ENCODE measurements at regions not wholly inside any gene's neighbourhood (a gene's known extent, or its start where the extent isn't known, plus 50 kb on each side); places are given as distances from the start of the nearest gene placed in this dataset.
"Not testable (repeated sequence)": the region's sequence is repeated elsewhere in the genome, so short reads cannot be mapped to it uniquely, and the experiment has no call there.

GRCh38 chrX:3479026-3479425 is 132.6 kb upstream of the MXRA5 start:
- Histone ChIP-seq H3K27me3 (ENCODE audit: insufficient read depth, low read length) (no peaks in the 10 kb centered on the region), H3K4me1 (ENCODE audit: insufficient read depth, low read length) (no peaks in the 10 kb centered on the region), H3K36me3 (ENCODE audit: insufficient read depth, low read length) (no peaks in the 10 kb centered on the region), H3K9me3 (ENCODE audit: control insufficient read depth in 1 of 2, low read length in 2 of 2) (no peaks in the 10 kb centered on the region), H3K4me3 (ENCODE audit: low read length in 2 of 2) (no peak overlapping the region), H3K27ac (ENCODE audit: low read depth, low read length) (no peak overlapping the region)
- POLR2A ChIA-PET (ENCODE audit: partially characterized antibody): no interaction called here
- Mint-ChIP-seq H3K4me3 (no peak overlapping the region), H3K27me3 (peaks cover 1 to 2% of the 10 kb centered on the region in 2 donors), H3K9me3 (peaks cover 0 to 14% (median 6%) of the 10 kb centered on the region in 8 donors), H3K27ac (no peak overlapping the region), H3K36me3 (no peaks in the 10 kb centered on the region), H3K4me1 (no peaks in the 10 kb centered on the region)
- no peak for DNase-seq
- CTCF ChIA-PET (ENCODE audit: partially characterized antibody): no interaction called here
- intact Hi-C loops (cut with micrococcal nuclease): no loop called here

- Histone ChIP-seq H3K4me1 (ENCODE audit: insufficient read depth, low read length) (no peaks in the 10 kb centered on the region), H3K27me3 (ENCODE audit: insufficient read depth, low read length) (no peaks in the 10 kb centered on the region), H3K9me3 (ENCODE audit: control insufficient read depth in 1 of 2, low read length in 2 of 2) (no peaks in the 10 kb centered on the region), H3K4me3 (ENCODE audit: low read length in 2 of 2) (no peak overlapping the region), H3K27ac (ENCODE audit: low read depth, low read length) (no peak overlapping the region), H3K36me3 (ENCODE audit: insufficient read depth, low read length) (no peaks in the 10 kb centered on the region)
- DNase-seq: no peak
- Mint-ChIP-seq H3K4me1 (no peaks in the 10 kb centered on the region), H3K4me3 (no peak overlapping the region), H3K27me3 (peaks cover 1 to 2% of the 10 kb centered on the region in 2 donors), H3K27ac (no peak overlapping the region), H3K9me3 (peaks cover 0 to 14% (median 7%) of the 10 kb centered on the region in 8 donors), H3K36me3 (no peaks in the 10 kb centered on the region)
- ChIA-PET CTCF (ENCODE audit: partially characterized antibody) (no interaction called here), POLR2A (ENCODE audit: partially characterized antibody) (no interaction called here)
- intact Hi-C loops (cut with micrococcal nuclease): no loop called here
Measured at GRCh38 chrX:3476973-3477372, 130.5 kb upstream of the MXRA5 start.

GRCh38 chrX:3470211-3470679 is 123.8 kb upstream of the MXRA5 start:
- H3K36me3 ChIP-seq (ENCODE audit: insufficient read depth, low read length); H3K27ac ChIP-seq (ENCODE audit: low read depth, low read length); POLR2A ChIA-PET (ENCODE audit: partially characterized antibody); CTCF ChIA-PET (ENCODE audit: partially characterized antibody); H3K4me1 Mint-ChIP-seq; H3K4me1 ChIP-seq (ENCODE audit: insufficient read depth, low read length); DNase-seq; H3K4me3 Mint-ChIP-seq; H3K36me3 Mint-ChIP-seq; H3K27me3 ChIP-seq (ENCODE audit: insufficient read depth, low read length); H3K27me3 Mint-ChIP-seq; H3K27ac Mint-ChIP-seq; H3K9me3 ChIP-seq (ENCODE audit: control insufficient read depth in 1 of 2, low read length in 2 of 2); H3K4me3 ChIP-seq (ENCODE audit: low read length in 2 of 2); H3K9me3 Mint-ChIP-seq; intact Hi-C loops (cut with micrococcal nuclease): not testable (repeated sequence)

DNA sequence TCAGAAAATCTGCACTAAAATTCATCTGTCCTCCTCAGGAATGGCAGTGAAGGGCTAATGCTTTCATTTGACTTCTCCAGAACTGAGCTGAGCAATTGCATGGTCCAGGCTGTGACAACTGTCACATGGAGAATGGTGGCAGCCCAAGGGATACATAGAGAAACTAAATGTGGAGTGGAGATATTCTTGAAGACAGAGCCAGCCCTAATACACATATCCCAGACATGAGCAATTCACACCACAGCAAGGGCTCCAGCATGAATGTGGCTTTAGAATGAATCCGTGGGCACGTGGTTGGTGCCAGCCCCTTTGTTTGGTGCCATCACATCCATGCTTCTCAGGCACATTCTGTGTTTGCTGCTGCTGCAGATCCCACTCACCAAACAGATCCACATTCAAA is 121.6 kb upstream of the MXRA5 start:
- no peak for DNase-seq
- no peaks in the 10 kb centered on the region for H3K4me1 Mint-ChIP-seq
- no peak overlapping the region for H3K27ac Mint-ChIP-seq
- Histone ChIP-seq H3K4me1 (ENCODE audit: insufficient read depth, low read length) (no peaks in the 10 kb centered on the region), H3K9me3 (ENCODE audit: control insufficient read depth in 1 of 2, low read length in 2 of 2) (no peaks in the 10 kb centered on the region), H3K4me3 (ENCODE audit: low read length in 2 of 2) (no peak overlapping the region), H3K27me3 (ENCODE audit: insufficient read depth, low read length) (no peaks in the 10 kb centered on the region), H3K36me3 (ENCODE audit: insufficient read depth, low read length) (no peaks in the 10 kb centered on the region), H3K27ac (ENCODE audit: low read depth, low read length) (no peak overlapping the region)
- intact Hi-C loops (cut with micrococcal nuclease): no loop called here
- H3K4me3 Mint-ChIP-seq: no peak overlapping the region
- CTCF ChIA-PET (ENCODE audit: partially characterized antibody): no interaction called here
- no peaks in the 10 kb centered on the region for H3K36me3 Mint-ChIP-seq
- no peaks in the 10 kb centered on the region for H3K27me3 Mint-ChIP-seq
- POLR2A ChIA-PET (ENCODE audit: partially characterized antibody): no interaction called here
- peaks cover 0 to 5% (median 0%) of the 10 kb centered on the region in 8 donors for H3K9me3 Mint-ChIP-seq

DNA sequence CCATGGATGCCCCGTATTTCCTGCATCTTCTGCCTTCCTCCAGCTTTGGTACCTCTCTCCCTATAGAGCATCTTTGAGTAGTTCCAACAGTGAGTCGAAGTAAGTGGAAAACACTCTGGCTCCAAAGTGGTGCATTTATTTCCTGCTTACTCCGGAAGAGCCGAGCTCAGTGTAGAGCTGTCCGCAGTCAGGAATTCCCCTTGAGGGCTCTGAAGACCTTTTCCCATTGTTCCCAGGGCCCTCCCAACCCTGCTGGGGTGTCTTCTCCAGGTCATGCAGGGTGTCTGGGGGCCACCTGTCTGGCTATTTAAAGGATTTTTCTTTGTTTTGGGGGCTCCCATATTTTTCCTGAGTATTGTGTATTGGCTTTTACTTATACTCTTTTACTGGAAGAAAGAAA is 118.6 kb upstream of the MXRA5 start:
- Mint-ChIP-seq H3K4me1 (no peaks in the 10 kb centered on the region), H3K36me3 (no peaks in the 10 kb centered on the region), H3K4me3 (no peak overlapping the region), H3K27ac (no peak overlapping the region), H3K27me3 (peaks cover 0 to 1% of the 10 kb centered on the region in 2 donors), H3K9me3 (peaks cover 0 to 5% (median 0%) of the 10 kb centered on the region in 8 donors)
- intact Hi-C loops (cut with micrococcal nuclease): no loop called here
- CTCF ChIA-PET (ENCODE audit: partially characterized antibody): no interaction called here
- Histone ChIP-seq H3K27ac (ENCODE audit: low read depth, low read length) (no peak overlapping the region), H3K9me3 (ENCODE audit: control insufficient read depth in 1 of 2, low read length in 2 of 2) (no peaks in the 10 kb centered on the region), H3K4me3 (ENCODE audit: low read length in 2 of 2) (no peak overlapping the region), H3K36me3 (ENCODE audit: insufficient read depth, low read length) (no peaks in the 10 kb centered on the region), H3K4me1 (ENCODE audit: insufficient read depth, low read length) (no peaks in the 10 kb centered on the region), H3K27me3 (ENCODE audit: insufficient read depth, low read length) (no peaks in the 10 kb centered on the region)
- no peak for DNase-seq
- POLR2A ChIA-PET (ENCODE audit: partially characterized antibody): no interaction called here

DNA sequence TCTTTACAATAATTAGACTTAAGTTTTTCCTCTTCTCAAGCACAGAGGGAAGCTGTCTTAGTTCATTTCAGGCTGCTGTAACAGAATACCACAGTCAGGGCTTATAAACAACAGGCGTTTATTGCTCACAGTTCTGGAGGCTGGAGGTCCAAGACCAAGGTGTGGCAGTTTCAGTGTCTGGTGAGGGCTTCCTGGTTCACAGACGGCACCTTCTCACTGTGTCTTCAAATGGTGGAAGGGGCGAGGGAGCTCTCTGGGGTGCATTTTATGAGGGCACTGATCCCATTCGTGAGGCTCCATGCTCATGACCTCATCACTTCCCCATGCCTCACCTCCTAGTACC is 115.7 kb upstream of the MXRA5 start:
- no peak overlapping the region for H3K27ac Mint-ChIP-seq
- no peaks in the 10 kb centered on the region for H3K4me1 Mint-ChIP-seq
- Histone ChIP-seq H3K27me3 (ENCODE audit: insufficient read depth, low read length) (no peaks in the 10 kb centered on the region), H3K4me3 (ENCODE audit: low read length in 2 of 2) (no peak overlapping the region), H3K27ac (ENCODE audit: low read depth, low read length) (no peak overlapping the region), H3K36me3 (ENCODE audit: insufficient read depth, low read length) (no peaks in the 10 kb centered on the region), H3K9me3 (ENCODE audit: control insufficient read depth in 1 of 2, low read length in 2 of 2) (no peaks in the 10 kb centered on the region), H3K4me1 (ENCODE audit: insufficient read depth, low read length) (no peaks in the 10 kb centered on the region)
- intact Hi-C loops (cut with micrococcal nuclease): no loop called here
- no peaks in the 10 kb centered on the region for H3K36me3 Mint-ChIP-seq
- ChIA-PET CTCF (ENCODE audit: partially characterized antibody) (no interaction called here), POLR2A (ENCODE audit: partially characterized antibody) (no interaction called here)
- H3K27me3 Mint-ChIP-seq: peaks cover 0 to 1% of the 10 kb centered on the region in 2 donors
- H3K9me3 Mint-ChIP-seq: peaks cover 0 to 6% (median 0%) of the 10 kb centered on the region in 8 donors
- no peak overlapping the region for H3K4me3 Mint-ChIP-seq
- DNase-seq: no peak

DNA sequence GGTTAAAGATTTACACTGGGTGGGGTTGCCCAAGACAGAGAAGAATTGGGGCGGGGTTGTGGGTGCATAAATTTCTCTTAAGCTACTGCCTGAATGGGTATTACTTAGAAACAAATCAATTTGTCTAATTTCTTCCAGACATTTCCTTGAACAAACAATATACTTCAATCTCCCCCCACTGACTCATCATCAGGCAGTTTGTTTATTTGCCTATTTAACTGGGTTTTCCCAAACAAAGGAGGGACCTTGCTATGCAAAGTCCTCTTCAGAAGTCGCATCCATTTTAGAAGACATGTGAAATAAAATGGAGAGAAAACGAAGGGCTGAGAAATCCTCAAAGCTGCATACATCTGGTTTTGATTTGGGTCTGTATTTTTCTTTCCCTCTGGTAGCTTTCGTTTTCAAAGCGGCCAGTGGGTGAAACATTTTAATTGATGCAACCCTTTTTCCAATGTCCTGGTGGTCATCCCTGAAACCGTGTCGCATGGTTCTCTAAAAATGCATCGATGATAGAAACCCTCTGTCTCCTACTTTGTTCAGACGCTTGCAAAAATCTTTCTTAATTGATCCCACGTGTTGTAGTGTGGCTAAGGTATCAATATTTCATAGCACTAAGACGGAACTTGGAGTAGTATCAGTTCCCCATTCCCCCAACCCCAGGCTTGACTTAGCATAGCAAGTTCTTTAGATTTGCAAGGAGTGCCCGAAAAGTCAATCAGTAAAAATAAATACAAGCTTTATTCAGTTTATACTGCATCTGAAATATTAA is 115.1 kb upstream of the MXRA5 start:
- Histone ChIP-seq H3K4me1 (ENCODE audit: insufficient read depth, low read length) (no peaks in the 10 kb centered on the region), H3K4me3 (ENCODE audit: low read length in 2 of 2) (no peak overlapping the region), H3K27ac (ENCODE audit: low read depth, low read length) (no peak overlapping the region), H3K36me3 (ENCODE audit: insufficient read depth, low read length) (no peaks in the 10 kb centered on the region), H3K9me3 (ENCODE audit: control insufficient read depth in 1 of 2, low read length in 2 of 2) (no peaks in the 10 kb centered on the region), H3K27me3 (ENCODE audit: insufficient read depth, low read length) (no peaks in the 10 kb centered on the region)
- H3K4me1 Mint-ChIP-seq: no peaks in the 10 kb centered on the region
- H3K4me3 Mint-ChIP-seq: no peak overlapping the region
- H3K27ac Mint-ChIP-seq: peak overlapping the region in 1 of 7 donors; percentile 48
- H3K36me3 Mint-ChIP-seq: no peaks in the 10 kb centered on the region
- H3K27me3 Mint-ChIP-seq: peaks cover 1 to 2% of the 10 kb centered on the region in 2 donors
- peaks cover 0 to 7% (median 0%) of the 10 kb centered on the region in 8 donors for H3K9me3 Mint-ChIP-seq
- no peak for DNase-seq
- intact Hi-C loops (cut with micrococcal nuclease): no loop called here
- ChIA-PET POLR2A (ENCODE audit: partially characterized antibody) (no interaction called here), CTCF (ENCODE audit: partially characterized antibody) (no interaction called here)

DNA sequence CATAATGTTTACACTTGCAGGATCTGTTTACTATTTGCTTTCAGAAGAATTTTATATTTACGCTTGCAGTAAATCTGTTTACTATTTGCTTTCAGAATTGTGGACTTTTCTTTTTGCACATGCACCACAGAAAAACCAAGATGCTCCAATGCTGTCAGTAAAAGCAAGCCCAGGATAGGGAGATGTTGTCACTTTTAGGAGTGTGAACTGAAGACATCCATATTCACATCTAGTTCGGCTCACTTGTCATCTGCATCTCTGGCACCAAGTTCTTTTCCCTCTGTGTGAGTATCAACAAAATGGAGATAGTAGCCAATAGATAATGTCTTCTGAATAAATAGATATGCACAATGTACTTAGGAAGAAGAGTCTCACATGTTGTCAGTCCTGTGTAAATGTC is 109.3 kb upstream of the MXRA5 start:
- H3K4me3 ChIP-seq (ENCODE audit: low read length in 2 of 2): no peak overlapping the region
- no peaks in the 10 kb centered on the region for H3K36me3 ChIP-seq (ENCODE audit: insufficient read depth, low read length)
- no peak overlapping the region for H3K27ac ChIP-seq (ENCODE audit: low read depth, low read length)
- H3K4me1 ChIP-seq (ENCODE audit: insufficient read depth, low read length): no peaks in the 10 kb centered on the region
- no peaks in the 10 kb centered on the region for H3K4me1 Mint-ChIP-seq
- peaks cover 1 to 2% of the 10 kb centered on the region in 2 donors for H3K27me3 Mint-ChIP-seq
- peaks cover 0 to 7% (median 1%) of the 10 kb centered on the region in 8 donors for H3K9me3 Mint-ChIP-seq
- no peaks in the 10 kb centered on the region for H3K27me3 ChIP-seq (ENCODE audit: insufficient read depth, low read length)
- no peaks in the 10 kb centered on the region for H3K36me3 Mint-ChIP-seq
- CTCF ChIA-PET (ENCODE audit: partially characterized antibody): no interaction called here
- no peak overlapping the region for H3K4me3 Mint-ChIP-seq
- no peak for DNase-seq
- intact Hi-C loops (cut with micrococcal nuclease): no loop called here
- no peaks in the 10 kb centered on the region for H3K9me3 ChIP-seq (ENCODE audit: control insufficient read depth in 1 of 2, low read length in 2 of 2)
- H3K27ac Mint-ChIP-seq: no peak overlapping the region
- POLR2A ChIA-PET (ENCODE audit: partially characterized antibody): no interaction called here

Measured in CD4-positive, alpha-beta memory T cell (primary cell).